Choroid plexus epithelial cell (primary cell): ENCODE measurements at regions not wholly inside any gene's neighbourhood (a gene's known extent, or its start where the extent isn't known, plus 50 kb on each side); places are given as distances from the start of the nearest gene placed in this dataset.

Experiments
- DNase-seq: peaks from one replicate; pipeline ENCODE4 v3.0.0-alpha.2; 2010; ENCODE audit warnings: low read depth
- H3K4me3 ChIP-seq: 2 replicates; pipeline ENCODE4 v1.5.1; 2011; ENCODE audit warnings: low read depth, mild to moderate bottlenecking, control low read depth, low read length, moderate library complexity
- CTCF ChIP-seq: conservative IDR thresholded peaks from 2 replicates; pipeline ENCODE4 v1.5.1; 2011; ENCODE audit warnings: low read depth, mild to moderate bottlenecking, control low read depth, inconsistent platforms, low read length, moderate library complexity

- TF ChIP-seq CTCF, result no peak
Measured at GRCh38 chrY:8705636-8706300, 631.5 kb upstream of the TSPY4 start.

GRCh38 chrY:8712296-8712695, 625.0 kb upstream of the TSPY4 start:
- no peak for TF ChIP-seq CTCF
- H3K4me3 ChIP-seq, result no peak overlapping the region
- DNase-seq, result no peak

More at GRCh38 chrY:8705636-8706300, 631.5 kb upstream of the TSPY4 start:
- no peak overlapping the region for H3K4me3 ChIP-seq
- DNase-seq, result no peak

- no peak overlapping the region for H3K4me3 ChIP-seq
- no peak for DNase-seq
- TF ChIP-seq CTCF, result no peak
Measured at GRCh38 chrY:8715226-8715625, 622.0 kb upstream of the TSPY4 start.

GRCh38 chrY:8726616-8727015, 610.6 kb upstream of the TSPY4 start:
- H3K4me3 ChIP-seq, result no peak overlapping the region
- DNase-seq, result no peak
- TF ChIP-seq CTCF, result no peak

- H3K4me3 ChIP-seq, result no peak overlapping the region
- DNase-seq, result no peak
- no peak for TF ChIP-seq CTCF
Measured at GRCh38 chrY:8729971-8730370, 607.3 kb upstream of the TSPY4 start.

- H3K4me3 ChIP-seq, result no peak overlapping the region
- no peak for TF ChIP-seq CTCF
- no peak for DNase-seq
Measured at GRCh38 chrY:8741343-8742069, 595.8 kb upstream of the TSPY4 start.

GRCh38 chrY:8764184-8764583, 573.1 kb upstream of the TSPY4 start:
- no peak overlapping the region for H3K4me3 ChIP-seq
- TF ChIP-seq CTCF, result no peak
- no peak for DNase-seq
